HG02763 (cell line): ENCODE measurements at regions not wholly inside any gene's neighbourhood (a gene's known extent, or its start where the extent isn't known, plus 50 kb on each side); places are given as distances from the start of the nearest gene placed in this dataset.

Experiments
- ATAC-seq: cut with Tn5 transposase; IDR thresholded peaks from one replicate; pipeline ENCODE4 v1.9.1; 2021; ENCODE audit warnings: mild to moderate bottlenecking, moderate library complexity; ENCODE audit not compliant: unreplicated experiment

DNA sequence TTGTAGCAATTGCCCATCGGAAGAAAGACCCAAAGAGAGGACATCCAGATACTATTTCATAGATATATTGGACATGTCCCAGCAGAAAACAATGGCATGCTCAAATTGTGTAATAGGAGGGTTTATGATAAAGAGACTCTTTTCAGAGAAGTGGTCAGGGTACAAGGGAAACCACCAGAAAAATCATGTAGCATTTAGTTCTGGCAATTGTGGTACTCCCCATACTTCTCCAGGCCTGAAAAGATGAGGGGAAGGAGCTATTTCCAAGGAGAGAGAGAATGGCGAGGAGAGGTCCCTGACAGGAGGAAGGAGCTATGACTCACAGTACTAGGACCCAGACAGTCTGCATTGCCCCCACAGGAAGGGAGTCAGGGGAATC lies 68.4 kb upstream of the ADO start:
- ATAC-seq, result no peak

DNA sequence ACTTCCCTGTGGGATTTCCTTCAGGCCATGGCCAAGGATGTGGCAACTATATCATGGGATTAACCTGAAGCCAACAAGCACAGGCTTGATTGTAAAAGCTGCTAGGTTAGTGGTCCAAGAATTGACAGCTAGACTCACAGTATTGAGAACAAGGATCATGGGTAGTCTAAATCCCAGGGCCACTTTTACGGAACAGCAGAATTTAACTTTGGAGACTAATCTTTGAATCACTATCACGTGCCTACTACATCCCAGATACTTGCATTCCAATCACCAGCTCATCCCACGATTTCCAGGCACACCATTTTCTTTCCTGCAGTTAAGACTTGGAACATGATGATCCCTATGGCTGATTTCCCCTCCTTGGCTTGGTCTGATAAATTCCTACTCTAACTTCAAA lies 65.6 kb upstream of the ADO start:
- ATAC-seq, result no peak

DNA sequence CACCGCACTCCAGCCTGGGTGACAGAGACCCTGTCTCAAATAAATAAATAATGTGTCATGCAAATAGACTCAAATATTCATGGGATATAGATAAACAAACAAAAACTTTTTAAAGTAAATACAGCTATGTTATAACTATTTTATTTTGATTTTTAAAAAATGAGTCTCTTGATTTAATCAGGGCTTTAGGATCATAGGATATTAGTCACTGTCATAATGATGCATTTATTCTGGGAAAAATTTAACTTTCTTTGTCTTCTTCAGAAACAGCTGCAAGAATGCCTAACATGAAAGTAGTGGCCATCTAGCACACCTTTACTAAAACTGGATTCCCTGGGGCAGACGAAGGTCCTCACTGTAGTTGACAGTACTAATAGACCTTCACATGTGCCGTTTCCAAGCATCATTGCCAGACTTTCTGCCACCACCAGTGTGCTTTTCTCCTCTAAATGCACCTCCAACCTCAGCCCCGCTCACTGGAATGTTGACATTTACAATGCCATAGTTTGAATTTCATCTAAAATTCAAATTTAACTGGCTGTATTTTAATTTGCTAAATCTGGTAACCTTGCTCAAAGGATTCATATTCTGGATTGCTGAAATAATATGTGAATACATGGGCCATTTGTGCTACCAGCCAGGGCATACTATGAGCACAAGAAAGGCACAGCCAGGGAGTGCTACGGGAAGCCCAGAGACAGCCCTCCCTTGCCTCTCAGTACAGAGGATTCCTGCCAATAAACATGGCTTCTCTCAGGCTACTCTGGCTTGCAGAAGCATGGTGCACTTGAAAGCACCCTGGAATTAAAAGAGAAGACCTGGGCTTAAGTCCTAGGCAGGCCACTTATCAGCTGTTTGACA lies 63.4 kb upstream of the ADO start:
- no peak for ATAC-seq

DNA sequence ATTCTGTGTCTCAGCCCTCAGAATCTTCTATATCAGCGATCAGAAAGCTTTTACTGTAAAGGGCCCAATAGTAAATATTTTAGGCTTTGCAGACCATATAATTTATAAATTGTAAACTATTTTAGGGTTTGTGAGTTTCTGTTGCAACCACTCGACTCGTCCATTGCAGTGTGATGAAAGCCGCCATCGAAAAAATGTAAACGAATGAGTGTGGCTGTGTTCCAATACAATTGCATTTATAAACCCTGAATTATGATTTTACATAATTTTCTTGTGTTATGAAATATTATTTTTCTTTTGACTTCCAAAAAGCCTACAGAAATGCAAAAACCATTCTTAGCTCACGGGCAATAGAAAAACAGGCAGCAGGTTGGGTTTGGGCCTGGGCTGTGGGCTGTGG lies 62.5 kb upstream of the ADO start:
- no peak for ATAC-seq

DNA sequence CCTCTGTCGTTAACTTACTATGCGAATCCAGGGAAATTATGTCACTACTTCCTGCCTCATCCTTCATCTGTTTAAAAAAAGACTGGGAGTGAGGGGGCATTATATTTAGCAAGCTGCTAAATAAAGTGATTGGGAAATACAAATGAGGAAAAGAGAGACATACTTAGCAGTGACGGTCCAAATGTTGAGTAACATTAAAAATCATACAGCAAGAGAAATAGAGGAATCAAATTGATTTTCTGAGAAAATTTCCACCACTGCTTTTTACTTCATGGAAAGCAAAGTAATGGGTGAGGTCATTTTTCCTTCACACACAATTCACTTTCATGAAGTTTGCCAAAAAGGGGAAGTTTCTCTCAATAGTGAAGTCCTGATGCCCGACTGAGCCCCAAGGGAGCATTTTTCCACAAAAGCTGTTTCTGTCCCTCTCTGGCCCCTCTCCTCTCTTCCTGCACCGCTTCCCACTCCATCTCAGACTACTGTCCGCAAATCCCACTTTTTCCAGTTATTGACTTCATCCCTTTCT lies 61.9 kb upstream of the ADO start:
- ATAC-seq, result no peak

DNA sequence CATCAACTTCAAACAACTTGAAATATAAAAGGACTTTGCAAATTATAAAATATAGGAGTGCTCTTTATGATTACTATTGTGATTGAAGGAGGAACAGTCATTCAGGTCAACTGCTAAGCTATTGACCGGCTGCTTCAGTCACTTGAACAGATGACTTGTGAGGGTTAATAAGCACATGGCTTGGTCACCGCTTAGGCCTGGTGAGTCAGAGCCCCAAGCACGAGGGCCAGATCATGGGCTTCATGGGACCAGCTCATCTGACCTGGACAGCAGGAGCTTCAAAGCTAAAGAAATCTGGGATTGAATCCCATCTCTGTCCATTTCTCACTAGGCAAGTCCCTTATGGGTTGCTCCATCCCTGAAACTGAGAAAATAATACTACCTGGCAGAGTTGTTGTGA lies 60.4 kb upstream of the ADO start:
- ATAC-seq, result no peak

DNA sequence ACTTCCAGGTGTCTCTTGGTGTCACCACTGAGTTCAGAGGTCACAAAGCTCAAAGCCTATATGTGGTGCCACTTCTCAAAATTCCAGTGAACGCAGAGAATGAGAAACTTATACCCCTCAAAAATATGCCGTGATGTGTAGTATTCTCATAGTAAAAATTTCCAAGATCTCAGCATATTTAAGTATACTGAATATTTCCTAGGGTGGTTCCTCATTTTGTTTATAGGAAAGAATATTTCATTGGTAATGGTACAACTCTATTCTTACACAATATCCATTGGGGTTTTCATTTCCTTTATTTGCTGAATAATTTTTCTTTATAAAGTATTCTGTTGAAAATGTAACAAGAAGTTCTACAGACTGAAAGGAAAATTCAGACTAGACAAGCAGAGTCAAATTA lies 58.9 kb upstream of the ADO start:
- no peak for ATAC-seq

DNA sequence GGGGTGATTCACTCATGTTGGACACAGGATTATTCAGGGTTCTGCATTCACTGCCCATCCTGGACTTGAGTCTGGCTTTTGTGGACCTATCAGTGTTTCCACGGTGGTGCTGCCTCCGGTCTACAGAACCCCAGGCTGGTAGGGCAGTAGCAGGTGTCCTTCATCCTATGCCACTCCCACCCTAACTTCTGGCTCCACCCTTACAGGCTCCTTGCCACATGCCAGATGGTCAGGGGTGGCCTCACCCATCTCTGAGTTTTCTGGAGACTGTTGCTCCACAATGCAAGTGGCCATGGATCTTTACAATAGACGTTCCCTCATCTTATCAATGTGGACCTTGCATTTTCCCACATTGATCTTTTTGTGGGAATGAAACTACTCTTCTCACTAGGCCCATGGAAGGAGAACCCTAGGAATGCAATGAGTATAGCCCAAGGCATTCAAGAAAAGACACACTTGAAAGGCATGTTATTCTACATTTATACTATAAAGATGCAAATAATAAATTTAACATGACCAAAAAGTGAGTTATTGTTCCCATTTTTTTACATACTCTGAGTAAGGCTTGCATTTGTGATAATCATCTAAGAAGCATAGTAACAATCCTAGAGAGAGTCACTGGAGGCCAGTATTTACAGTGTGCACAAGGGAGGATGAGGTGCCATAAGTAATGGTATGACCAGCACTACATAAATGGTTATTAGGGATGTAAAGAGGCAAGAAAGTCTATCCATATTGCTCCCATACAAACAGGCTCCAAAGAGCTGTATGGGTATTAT lies 57.4 kb upstream of the ADO start:
- ATAC-seq, result no peak

DNA sequence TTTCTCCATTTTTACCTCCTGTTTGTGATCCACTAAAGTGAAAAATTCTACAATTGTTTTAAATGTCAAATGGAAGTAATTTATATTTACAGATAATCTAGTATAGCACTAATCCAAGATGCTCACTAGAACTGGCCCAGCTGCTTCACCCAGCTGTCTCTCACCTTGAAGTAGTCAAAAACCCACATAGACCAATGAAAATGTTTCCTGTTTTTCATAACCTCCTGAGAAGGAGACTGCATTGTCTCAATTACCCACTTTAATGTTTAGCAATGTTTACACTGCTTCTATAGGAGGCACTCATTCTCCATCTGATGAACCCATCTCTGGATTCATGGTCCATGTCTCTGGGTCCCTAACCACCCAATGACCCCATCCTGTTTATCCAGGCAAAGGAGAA lies 56.1 kb upstream of the ADO start:
- no peak for ATAC-seq

DNA sequence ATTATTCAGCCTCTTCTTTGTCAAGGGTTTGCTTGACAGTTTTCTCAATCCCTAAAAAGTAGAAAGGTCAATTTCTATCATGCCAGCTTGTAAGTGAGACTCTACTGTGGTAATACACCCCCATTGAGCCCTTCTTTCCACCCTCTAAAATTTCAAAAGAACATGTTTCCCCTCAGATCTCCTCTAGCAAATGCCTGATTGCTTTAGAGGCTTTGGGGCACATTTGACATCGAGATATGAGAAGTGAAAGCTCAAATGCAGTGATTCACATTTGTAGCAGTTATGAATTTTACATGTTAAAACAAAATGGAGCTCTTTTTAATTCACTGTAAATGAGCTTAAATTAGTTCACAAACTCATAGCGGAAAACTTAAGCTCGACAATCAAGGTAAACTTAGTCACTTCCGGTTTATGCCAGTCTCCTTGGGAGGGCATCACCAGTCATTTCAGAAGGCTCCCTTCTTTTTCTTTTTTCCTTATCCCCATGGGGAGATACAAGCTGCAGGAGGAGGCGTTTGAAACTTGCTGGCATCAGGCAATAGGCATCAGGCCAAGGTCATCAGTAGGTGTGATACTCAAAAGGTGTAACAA lies 55.3 kb upstream of the ADO start:
- ATAC-seq, result no peak
